HG03064 (cell line): ENCODE measurements at regions not wholly inside any gene's neighbourhood (a gene's known extent, or its start where the extent isn't known, plus 50 kb on each side); places are given as distances from the start of the nearest gene placed in this dataset.
"Not testable (repeated sequence)": the region's sequence is repeated elsewhere in the genome, so short reads cannot be mapped to it uniquely, and the experiment has no call there.

Experiments
- ATAC-seq: cut with Tn5 transposase; IDR thresholded peaks from one replicate; pipeline ENCODE4 v1.9.1; 2021; ENCODE audit warnings: low read depth; ENCODE audit not compliant: unreplicated experiment

DNA sequence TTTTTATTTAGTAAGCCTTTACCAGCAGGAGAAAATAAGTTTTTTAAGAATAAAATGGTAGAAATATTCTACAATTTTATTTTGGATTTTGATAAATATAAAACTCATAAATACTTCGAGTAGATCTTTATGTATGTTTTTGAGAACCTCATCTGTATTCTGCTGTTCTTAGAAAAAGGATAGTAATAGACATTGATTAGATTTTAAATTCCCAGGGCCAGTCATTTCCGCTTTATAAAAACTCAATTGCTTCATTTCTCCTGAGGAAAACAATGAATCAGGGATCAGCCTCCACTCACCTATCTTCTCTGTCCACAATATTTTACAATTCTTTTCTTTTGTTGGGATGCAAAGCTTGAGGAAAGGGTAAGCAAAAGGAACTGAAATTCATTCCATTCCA lies 1983.5 kb upstream of the C9orf72 start:
- ATAC-seq: no peak

DNA sequence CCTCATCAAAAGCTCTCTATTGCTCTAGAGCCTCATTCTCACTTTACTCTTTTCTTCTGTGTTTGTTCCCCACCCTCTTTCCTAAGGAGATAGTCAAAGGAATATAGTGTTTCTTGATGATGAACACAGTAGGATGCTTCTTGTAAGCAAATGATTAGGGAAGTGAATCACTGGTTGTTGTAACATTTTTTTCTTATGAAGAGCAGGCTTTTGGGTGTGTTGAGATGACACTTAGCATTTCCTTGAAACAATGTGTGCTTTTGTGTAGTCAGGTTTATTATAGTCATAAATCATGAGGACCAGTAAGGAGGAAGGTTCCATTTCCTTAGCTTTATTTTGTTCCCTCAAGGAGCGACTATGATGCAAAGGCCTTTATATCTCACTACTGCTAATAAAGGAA lies 1991.3 kb upstream of the C9orf72 start:
- no peak for ATAC-seq

DNA sequence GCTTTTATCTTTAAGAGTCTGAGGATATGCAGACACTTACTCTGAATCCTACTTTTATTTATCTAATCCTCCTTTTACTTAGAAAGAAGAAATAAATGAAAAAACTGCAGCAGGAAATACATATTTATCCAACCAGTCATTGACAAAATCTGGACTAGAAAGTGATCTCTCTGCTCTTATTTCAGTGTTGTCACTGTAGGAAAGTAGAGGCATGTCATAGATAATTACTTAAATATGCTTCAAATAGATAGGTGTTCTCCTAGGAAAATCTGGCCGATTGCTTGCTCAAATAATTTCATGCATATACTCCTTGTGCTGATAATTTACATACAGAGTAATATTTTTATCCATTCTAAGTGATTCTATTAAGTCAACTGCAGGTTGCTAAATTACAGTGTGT lies 2001.9 kb upstream of the C9orf72 start:
- no peak for ATAC-seq

DNA sequence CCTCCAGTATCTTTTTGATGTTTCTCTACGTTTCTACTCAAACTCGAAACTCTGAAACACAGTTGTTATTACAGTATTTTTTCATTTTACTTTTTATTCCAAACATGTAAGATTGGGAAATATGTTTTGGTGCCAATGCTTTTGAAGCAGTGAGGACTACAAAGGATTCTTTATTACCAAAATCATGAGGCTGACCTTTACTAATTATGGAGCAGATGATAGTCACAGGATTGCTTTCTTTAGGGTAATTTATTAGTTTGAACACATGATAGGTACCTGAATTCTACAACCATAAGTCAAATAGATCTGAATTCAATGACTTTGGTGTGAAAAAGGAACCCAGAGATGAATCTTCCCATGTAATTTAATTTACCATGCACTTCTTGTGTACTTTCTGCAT lies 2015.1 kb upstream of the C9orf72 start:
- no peak for ATAC-seq

DNA sequence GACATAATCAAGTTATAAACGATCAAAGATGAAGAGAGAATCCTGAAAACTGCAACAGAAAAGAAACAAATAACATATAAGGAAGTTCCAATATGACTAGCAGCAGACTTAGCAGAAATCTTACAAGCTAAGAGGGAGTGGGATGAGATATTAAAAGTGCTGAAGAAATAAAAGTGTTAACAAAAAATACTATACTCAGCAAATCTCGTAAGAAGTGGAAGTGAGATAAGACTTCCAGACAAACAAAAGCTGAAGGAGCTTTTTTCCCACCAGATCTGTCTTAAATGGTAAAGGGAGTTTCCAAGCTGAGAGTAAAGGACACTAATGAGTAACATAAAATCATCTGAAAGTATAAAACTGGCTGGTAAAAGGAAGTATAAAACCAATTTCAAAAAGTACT lies 2036.0 kb upstream of the C9orf72 start:
- ATAC-seq: no peak

DNA sequence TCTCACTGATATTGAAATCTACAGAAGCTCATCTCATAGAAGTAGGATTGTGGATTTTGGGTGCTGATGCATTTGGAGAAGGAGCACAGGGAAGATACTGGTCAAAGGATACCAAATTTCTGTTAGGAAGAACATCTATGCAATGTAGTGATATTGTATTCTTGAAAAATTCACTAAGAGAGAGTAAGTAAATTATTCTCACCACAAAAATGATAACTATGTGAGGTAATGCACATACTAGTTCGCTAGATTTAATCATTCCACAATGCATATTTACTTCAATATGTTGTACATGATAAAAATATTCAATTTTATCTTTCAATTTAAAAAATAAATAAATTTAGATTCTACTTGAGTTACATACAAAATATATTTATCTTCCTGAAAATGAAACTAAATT lies 2040.5 kb upstream of the C9orf72 start:
- no peak for ATAC-seq

DNA sequence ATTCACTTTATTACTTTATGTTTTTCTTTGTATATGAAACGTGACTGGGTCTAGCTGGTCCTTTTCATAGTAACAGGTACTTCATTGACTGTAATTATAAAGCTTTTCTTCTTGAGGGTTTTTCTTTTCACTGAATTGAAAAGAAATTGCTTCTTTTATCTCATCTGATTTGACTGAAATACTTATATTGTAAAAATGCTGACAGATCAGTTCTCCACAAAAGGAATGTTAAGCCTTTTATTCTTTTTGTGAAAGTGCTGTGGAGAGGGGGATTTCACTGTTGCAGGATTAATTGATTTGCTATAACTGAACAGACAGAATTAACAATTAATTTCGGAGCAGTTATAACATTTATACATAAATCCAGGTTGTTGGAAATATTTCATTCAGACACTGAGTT lies 2043.6 kb upstream of the C9orf72 start:
- ATAC-seq: no peak

DNA sequence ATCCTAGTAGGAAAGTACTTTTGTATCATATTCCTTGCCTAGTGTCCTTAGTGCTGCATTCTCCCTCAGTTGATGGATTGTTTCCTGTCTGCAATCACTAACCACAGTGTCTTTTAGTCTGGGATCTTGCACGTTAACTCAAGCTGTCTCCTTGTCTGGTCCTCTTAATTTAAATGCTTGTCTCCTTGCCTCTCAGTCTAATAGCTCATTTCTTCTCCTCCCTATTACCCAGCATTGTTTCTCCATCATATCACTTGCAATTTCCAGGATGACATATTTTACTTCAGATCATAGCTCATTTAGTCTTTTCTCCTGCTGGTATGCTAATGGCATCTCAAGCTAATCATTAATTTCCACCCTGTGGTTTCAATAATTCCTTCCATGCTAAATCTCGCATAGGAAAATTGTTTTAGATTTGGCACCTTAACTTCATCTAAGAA lies 2052.0 kb upstream of the C9orf72 start:
- ATAC-seq: no peak

DNA sequence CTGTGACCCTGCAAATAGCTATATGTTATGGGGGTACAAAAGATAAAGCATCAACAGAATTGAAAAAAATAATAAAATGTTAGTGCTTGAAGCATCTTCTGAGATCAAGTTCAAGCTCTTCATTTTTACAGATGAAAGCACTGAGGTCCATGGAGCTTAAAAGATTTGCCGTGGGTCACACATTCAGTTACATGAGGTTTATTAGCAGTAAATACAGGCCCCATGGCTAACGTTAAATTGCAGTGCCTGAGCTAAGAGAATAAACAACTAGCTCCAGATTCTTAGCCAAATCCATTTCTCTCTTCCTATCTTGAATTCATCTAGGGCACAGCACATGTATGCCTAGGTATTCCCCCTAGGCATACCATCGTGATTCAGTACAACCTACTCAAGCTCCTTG lies 2052.7 kb upstream of the C9orf72 start:
- ATAC-seq: no peak

DNA sequence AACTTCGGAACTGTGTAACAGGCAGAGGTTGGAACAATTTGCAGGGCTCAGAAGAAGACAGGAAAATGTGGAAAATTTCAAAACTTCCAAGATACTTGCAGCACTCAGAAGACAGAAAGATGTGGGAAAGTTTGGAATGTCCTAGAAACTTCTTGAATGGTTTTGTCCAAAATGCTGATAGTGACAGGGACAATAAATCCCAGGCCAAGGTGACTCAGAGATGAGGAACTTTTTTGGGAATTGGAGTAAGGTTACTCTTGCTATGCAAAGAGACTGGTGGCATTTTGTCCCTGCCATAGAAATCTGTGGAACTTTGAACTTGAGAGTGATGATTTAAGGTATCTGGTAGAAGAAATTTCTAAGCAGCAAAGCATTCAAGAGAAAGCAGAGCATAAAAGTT lies 2055.6 kb upstream of the C9orf72 start:
- ATAC-seq: not testable (repeated sequence)

DNA sequence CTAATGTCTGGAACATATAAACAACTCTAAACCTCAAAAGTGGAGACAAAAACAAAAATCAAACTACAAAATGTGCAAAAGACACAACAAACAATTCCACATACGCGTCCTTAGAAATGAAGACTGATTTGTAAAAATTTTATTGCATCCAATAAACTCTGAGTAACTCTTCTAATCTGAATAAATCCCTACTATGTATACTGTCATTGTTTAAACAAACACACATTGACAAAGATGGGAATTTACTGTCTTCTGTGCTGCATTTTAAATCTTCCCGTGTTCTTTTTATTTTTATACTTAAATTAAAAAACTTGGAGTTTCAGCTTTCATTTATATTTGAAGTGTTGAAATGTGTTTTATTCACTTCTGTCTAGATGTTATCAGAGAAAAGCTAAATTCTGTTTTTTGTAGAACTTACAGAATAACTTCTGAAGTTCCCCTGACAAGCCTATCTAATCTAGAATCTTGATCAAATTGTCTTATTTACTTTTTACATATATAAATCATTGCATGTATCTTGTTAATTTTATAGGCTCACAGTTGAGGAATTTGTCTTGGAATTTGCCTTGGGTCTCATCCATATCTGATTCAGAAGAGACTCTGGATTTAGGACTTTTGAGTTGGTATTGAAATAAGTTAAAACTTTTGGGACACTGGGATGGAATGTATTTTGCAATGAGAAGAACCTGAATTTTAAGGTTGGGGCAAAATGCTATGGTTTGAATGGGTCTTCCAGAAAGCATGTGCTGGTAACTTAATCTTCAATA lies 2064.4 kb upstream of the C9orf72 start:
- no peak for ATAC-seq

DNA sequence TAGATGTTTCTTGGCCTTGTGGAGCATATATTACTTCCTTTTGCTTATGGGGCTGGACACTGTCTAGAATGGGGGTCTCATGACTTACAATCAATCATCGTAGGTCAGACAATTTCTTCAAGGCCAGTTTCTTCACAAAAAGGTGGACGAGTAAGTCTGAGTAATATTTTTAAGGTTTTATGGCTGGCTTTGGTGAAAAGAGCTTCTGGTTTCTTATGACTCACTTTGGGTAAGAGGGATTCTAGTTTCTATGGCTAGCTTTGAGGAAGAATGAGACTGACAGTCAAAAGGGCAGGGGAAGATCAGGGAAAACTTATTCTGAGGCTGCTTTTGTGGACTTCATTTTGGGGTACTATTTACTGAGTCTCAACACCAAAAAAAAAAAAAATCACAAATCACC lies 2067.2 kb upstream of the C9orf72 start:
- ATAC-seq: no peak

DNA sequence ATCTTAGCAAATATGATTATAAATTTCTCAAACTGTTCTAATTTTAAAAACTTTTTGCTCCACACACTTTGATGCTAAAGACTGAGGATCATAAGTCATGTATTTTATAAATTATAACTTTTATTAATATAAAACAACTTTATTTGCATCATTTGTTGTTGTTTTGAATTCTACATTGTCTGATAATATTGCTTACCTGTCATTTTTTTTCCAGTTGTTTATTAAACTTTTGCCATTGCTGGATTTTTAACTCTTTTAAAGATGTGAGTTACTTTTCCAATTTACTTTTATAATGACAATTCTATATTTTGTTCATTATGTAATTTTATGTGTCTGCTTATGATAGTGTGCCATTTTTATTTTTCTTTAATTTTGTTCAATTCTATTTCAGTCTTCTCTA lies 2071.2 kb upstream of the C9orf72 start:
- ATAC-seq: no peak

DNA sequence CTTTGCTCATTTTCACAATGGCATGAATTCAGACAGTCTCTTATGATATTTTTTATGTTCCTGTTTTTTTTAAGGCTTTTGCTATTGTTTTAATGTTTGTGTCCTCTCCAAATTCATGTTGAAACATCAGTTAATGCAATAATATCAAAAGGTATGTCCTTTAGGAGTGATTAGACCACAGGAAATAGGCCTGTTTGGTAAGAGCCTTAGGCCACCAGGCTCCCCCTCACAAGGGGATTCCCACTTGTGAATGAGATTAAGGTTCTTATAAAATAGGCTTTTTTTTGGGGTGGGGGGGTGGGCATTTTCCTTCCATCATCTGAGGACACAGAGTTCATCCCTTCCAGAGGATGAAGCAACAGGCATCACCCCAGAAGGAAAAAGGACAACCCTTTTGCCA lies 2074.2 kb upstream of the C9orf72 start:
- no peak for ATAC-seq

DNA sequence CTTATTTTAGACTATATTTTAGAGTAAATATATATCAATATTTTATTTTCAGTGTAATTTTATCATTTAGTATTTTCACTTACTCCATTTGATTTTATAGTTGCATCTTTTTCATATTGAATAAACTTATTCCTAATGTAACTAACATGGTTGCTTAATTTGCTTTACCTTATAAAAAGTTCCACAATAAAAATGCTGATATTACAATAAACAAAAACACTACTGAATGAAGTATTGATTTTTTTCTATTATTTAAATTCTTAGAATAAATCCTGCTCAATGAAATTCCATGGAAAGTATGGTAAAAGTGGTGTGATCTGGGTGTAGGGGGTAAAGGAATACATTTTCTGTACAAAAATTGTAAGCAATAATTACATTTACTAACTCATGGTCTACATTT lies 2074.9 kb upstream of the C9orf72 start:
- no peak for ATAC-seq

DNA sequence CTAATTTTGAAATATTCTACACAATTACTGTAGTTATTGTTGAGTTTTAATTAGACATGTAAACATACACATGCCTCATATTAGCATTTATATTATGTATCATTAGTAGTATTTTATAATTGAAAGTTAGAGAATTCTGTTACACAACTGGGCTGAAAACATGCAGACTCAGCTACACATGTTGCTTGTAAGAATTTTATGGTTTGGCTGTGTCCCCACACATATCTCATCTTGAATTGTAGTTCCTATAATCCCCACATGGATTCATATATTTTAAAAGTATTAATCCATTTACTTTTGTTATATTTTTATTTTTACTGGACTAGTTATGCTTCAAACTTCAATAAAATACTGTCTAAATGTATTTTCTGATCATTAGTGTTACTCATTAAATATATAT lies 2075.3 kb upstream of the C9orf72 start:
- ATAC-seq: no peak

DNA sequence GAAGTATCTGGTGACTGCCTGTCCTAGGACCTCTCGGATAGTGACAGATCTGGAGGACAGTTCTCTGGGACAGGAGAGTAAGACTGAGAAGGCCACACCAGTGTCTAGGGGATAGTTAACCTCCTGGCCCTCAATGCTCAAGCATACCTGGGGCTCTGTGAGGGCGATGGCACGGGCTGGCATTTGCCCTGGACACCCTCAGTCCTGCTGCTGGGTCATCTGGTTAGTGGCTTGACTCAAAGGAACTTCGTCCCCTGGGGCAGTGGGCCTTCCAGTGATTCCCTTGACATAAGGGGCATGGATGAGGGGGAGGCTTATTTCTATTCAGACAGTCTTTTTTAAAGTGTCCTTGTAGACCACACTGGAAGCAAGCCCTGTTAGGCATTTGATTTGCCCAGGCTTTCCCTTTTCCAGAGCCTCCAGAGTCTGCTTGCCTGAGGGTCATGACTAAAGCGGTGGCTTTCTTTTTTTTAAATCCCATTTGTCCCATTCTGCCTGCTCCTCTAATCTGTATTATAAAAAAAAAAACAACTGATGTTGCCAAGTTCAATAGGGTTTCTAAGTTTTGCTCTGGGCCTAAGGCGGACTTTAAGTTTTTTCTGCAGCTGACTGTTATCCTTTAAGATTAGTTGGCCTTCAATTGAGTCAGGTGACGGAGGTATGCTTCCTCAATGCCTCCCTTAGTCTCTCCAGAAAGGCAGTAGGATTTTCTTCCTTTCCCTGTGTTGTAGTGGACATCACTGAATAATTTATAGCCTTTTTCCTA lies 2083.5 kb upstream of the C9orf72 start:
- no peak for ATAC-seq

DNA sequence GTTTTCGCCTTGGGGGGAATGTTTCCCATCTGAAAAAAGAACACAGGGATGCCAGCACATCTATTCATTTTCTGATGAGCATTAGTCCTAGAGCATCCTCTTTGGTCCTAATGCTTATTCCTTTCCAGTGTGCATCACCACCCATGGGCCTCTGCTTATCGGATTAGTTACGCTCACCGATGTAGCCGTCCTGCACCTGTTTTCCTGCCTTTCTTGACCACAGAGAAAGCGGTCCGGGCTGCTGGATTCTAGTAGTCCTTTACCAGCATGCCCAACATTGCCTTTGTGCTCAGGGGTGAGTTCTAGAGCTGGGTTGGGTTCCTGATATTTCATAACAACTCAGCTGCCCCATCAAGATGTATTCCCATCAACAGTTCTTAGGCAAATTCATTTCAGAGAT lies 2084.5 kb upstream of the C9orf72 start:
- no peak for ATAC-seq

DNA sequence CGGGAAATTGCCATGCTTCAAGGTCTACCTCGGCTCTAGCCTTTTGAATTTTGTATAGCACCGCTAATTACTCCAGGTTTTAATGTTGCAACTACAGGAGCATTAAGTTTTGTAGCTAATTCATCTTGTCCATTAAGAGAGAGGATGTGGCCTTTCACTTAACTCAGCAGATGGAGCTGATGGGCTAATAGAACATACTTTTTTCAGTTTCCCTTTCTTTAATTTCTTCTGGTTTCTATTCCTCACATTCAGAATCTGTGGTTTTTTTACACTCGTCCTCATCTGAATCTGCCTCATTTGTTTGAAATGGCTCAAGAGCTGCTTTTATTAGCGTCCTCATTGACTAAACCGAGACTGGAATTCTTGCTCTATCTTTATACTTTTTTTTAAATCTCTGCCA lies 2085.7 kb upstream of the C9orf72 start:
- ATAC-seq: no peak

DNA sequence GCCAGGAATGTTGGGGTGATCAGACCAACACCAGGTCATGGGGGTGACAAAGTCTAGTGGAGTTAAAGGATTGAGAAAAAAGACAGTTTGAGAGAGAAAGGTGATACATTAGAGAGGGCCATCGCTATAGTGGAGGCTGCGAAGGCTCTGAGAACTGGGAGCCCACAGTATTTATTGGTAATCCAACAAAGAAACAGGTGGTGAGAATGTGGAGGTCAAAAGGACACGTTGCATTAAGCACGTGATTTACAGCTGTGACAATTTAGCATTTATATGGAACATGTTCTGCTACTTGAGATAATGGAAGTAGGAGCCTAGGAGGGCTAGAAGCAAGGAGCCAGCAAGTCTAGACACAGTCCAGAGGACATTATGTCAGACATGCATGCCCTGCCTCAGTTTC lies 2086.5 kb upstream of the C9orf72 start:
- no peak for ATAC-seq

DNA sequence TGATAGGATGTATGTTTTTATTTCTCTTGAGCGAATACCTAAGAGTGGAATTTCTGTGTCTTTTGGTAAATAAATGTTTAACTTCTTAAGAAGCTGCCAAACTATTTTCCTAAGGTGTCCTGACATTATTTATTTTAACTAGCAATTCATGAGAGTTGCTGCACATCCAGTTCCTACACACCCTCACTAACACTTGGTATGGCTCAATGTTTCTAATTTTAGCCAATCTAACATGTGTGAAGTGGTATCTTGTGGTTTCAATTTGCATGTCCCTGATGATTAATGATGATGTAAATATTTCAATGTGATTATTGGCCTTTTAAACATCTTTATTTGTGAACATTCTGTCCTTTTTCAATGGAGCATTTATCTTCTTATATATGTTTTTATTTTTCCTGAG lies 2095.5 kb upstream of the C9orf72 start:
- no peak for ATAC-seq

DNA sequence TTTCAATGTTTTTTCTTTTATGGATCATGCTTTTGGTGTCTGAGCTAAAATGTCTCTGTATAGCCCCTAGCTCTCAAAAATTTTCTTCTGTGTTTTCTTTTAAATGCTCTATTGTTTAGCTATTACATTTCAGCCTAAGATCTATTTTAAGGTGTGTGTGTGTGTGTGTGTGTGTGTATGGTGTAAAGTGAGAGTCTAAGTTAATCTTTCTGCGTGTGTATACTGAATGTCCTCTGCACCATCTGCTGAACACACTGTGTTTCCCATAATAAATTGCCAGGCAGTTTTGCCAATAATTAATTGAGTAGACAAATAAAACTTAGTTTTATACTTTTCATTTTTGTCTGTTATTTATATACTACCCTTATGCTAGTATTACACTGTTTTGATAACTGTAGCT lies 2096.3 kb upstream of the C9orf72 start:
- no peak for ATAC-seq
